ENCODE measurements at regions not wholly inside any gene's neighbourhood (a gene's known extent, or its start where the extent isn't known, plus 50 kb on each side); places are given as distances from the start of the nearest gene placed in this dataset.
"Not testable (repeated sequence)": the region's sequence is repeated elsewhere in the genome, so short reads cannot be mapped to it uniquely, and the experiment has no call there.

GRCh38 chr5:91927439-91927838 is 544.3 kb upstream of the ARRDC3 start:
- Mint-ChIP-seq H3K4me1 (ENCODE audit: low read depth) (no peaks in the 10 kb centered on the region), H3K9me3 (ENCODE audit: low read depth) (no peaks in the 10 kb centered on the region), H3K4me3 (no peak overlapping the region), H3K27me3 (no peaks in the 10 kb centered on the region), H3K27ac (no peak overlapping the region), H3K36me3 (no peaks in the 10 kb centered on the region)

- H3K4me3 Mint-ChIP-seq: no peak overlapping the region
- no peaks in the 10 kb centered on the region for H3K9me3 Mint-ChIP-seq (ENCODE audit: low read depth)
- H3K27ac Mint-ChIP-seq: no peak overlapping the region
- H3K36me3 Mint-ChIP-seq: no peaks in the 10 kb centered on the region
- H3K4me1 Mint-ChIP-seq (ENCODE audit: low read depth): no peaks in the 10 kb centered on the region
- H3K27me3 Mint-ChIP-seq: no peaks in the 10 kb centered on the region
Observed at GRCh38 chr5:91925249-91925648, 542.1 kb upstream of the ARRDC3 start.

GRCh38 chr5:91917037-91917814 is 534.1 kb upstream of the ARRDC3 start:
- H3K9me3 Mint-ChIP-seq (ENCODE audit: low read depth); H3K27me3 Mint-ChIP-seq; H3K27ac Mint-ChIP-seq; H3K4me1 Mint-ChIP-seq (ENCODE audit: low read depth); H3K4me3 Mint-ChIP-seq; H3K36me3 Mint-ChIP-seq: not testable (repeated sequence)

- Mint-ChIP-seq H3K9me3 (ENCODE audit: low read depth) (no peaks in the 10 kb centered on the region), H3K36me3 (no peaks in the 10 kb centered on the region), H3K27me3 (no peaks in the 10 kb centered on the region), H3K27ac (no peak overlapping the region), H3K4me3 (no peak overlapping the region), H3K4me1 (ENCODE audit: low read depth) (no peaks in the 10 kb centered on the region)
Observed at GRCh38 chr5:91910655-91911054, 527.5 kb upstream of the ARRDC3 start.

- Mint-ChIP-seq H3K27ac (no peak overlapping the region), H3K36me3 (no peaks in the 10 kb centered on the region), H3K4me3 (no peak overlapping the region), H3K9me3 (ENCODE audit: low read depth) (no peaks in the 10 kb centered on the region), H3K27me3 (no peaks in the 10 kb centered on the region), H3K4me1 (ENCODE audit: low read depth) (no peaks in the 10 kb centered on the region)
Observed at GRCh38 chr5:91910247-91910646, 527.1 kb upstream of the ARRDC3 start.

GRCh38 chr5:91906494-91906893 is 523.4 kb upstream of the ARRDC3 start:
- H3K9me3 Mint-ChIP-seq (ENCODE audit: low read depth): no peaks in the 10 kb centered on the region
- H3K4me3 Mint-ChIP-seq: no peak overlapping the region
- no peak overlapping the region for H3K27ac Mint-ChIP-seq
- H3K36me3 Mint-ChIP-seq: no peaks in the 10 kb centered on the region
- no peaks in the 10 kb centered on the region for H3K27me3 Mint-ChIP-seq
- no peaks in the 10 kb centered on the region for H3K4me1 Mint-ChIP-seq (ENCODE audit: low read depth)

GRCh38 chr5:91906027-91906426 is 522.9 kb upstream of the ARRDC3 start:
- Mint-ChIP-seq H3K4me3 (no peak overlapping the region), H3K4me1 (ENCODE audit: low read depth) (no peaks in the 10 kb centered on the region), H3K9me3 (ENCODE audit: low read depth) (no peaks in the 10 kb centered on the region), H3K36me3 (no peaks in the 10 kb centered on the region), H3K27ac (no peak overlapping the region), H3K27me3 (no peaks in the 10 kb centered on the region)

GRCh38 chr5:91898898-91899297 is 515.8 kb upstream of the ARRDC3 start:
- Mint-ChIP-seq H3K36me3 (no peaks in the 10 kb centered on the region), H3K27me3 (no peaks in the 10 kb centered on the region), H3K9me3 (ENCODE audit: low read depth) (no peaks in the 10 kb centered on the region), H3K27ac (no peak overlapping the region), H3K4me3 (no peak overlapping the region), H3K4me1 (ENCODE audit: low read depth) (no peaks in the 10 kb centered on the region)

GRCh38 chr5:91898019-91898418 is 514.9 kb upstream of the ARRDC3 start:
- no peaks in the 10 kb centered on the region for H3K4me1 Mint-ChIP-seq (ENCODE audit: low read depth)
- H3K27ac Mint-ChIP-seq: no peak overlapping the region
- H3K9me3 Mint-ChIP-seq (ENCODE audit: low read depth): no peaks in the 10 kb centered on the region
- no peak overlapping the region for H3K4me3 Mint-ChIP-seq
- no peaks in the 10 kb centered on the region for H3K36me3 Mint-ChIP-seq
- H3K27me3 Mint-ChIP-seq: no peaks in the 10 kb centered on the region

- no peaks in the 10 kb centered on the region for H3K4me1 Mint-ChIP-seq (ENCODE audit: low read depth)
- no peak overlapping the region for H3K27ac Mint-ChIP-seq
- H3K27me3 Mint-ChIP-seq: no peaks in the 10 kb centered on the region
- no peaks in the 10 kb centered on the region for H3K36me3 Mint-ChIP-seq
- H3K4me3 Mint-ChIP-seq: no peak overlapping the region
- H3K9me3 Mint-ChIP-seq (ENCODE audit: low read depth): no peaks in the 10 kb centered on the region
Observed at GRCh38 chr5:91888810-91889209, 505.7 kb upstream of the ARRDC3 start.

- H3K27me3 Mint-ChIP-seq: no peaks in the 10 kb centered on the region
Observed at GRCh38 chr5:91885291-91886265, 502.5 kb upstream of the ARRDC3 start.

GRCh38 chr5:91884036-91884435 is 500.9 kb upstream of the ARRDC3 start:
- no peaks in the 10 kb centered on the region for H3K36me3 Mint-ChIP-seq
- H3K9me3 Mint-ChIP-seq (ENCODE audit: low read depth): peaks cover 6% of the 10 kb centered on the region
- H3K4me3 Mint-ChIP-seq: no peak overlapping the region
- H3K4me1 Mint-ChIP-seq (ENCODE audit: low read depth): no peaks in the 10 kb centered on the region
- H3K27me3 Mint-ChIP-seq: no peaks in the 10 kb centered on the region
- H3K27ac Mint-ChIP-seq: no peak overlapping the region

More at GRCh38 chr5:91885291-91886265, 502.5 kb upstream of the ARRDC3 start:
- H3K4me3 Mint-ChIP-seq: no peak overlapping the region
- H3K4me1 Mint-ChIP-seq (ENCODE audit: low read depth): no peaks in the 10 kb centered on the region
- H3K36me3 Mint-ChIP-seq: no peaks in the 10 kb centered on the region
- peaks cover 2% of the 10 kb centered on the region for H3K9me3 Mint-ChIP-seq (ENCODE audit: low read depth)
- no peak overlapping the region for H3K27ac Mint-ChIP-seq

- H3K36me3 Mint-ChIP-seq: no peaks in the 10 kb centered on the region
- H3K4me3 Mint-ChIP-seq: no peak overlapping the region
- H3K4me1 Mint-ChIP-seq (ENCODE audit: low read depth): no peaks in the 10 kb centered on the region
- H3K27me3 Mint-ChIP-seq: no peaks in the 10 kb centered on the region
- H3K27ac Mint-ChIP-seq: no peak overlapping the region
- peaks cover under 1% of the 10 kb centered on the region for H3K9me3 Mint-ChIP-seq (ENCODE audit: low read depth)
Observed at GRCh38 chr5:91875196-91875779, 492.2 kb upstream of the ARRDC3 start.

- Mint-ChIP-seq H3K27ac (no peak overlapping the region), H3K27me3 (no peaks in the 10 kb centered on the region), H3K36me3 (no peaks in the 10 kb centered on the region), H3K4me3 (no peak overlapping the region), H3K9me3 (ENCODE audit: low read depth) (peaks cover 5% of the 10 kb centered on the region), H3K4me1 (ENCODE audit: low read depth) (no peaks in the 10 kb centered on the region)
Observed at GRCh38 chr5:91867799-91868198, 484.7 kb upstream of the ARRDC3 start.

- Mint-ChIP-seq H3K36me3 (no peaks in the 10 kb centered on the region), H3K4me3 (no peak overlapping the region), H3K27me3 (no peaks in the 10 kb centered on the region), H3K27ac (no peak overlapping the region), H3K4me1 (ENCODE audit: low read depth) (no peaks in the 10 kb centered on the region), H3K9me3 (ENCODE audit: low read depth) (peaks cover 5% of the 10 kb centered on the region)
Observed at GRCh38 chr5:91865915-91866314, 482.8 kb upstream of the ARRDC3 start.
